OCI-LY1 (cell line): ENCODE measurements at regions not wholly inside any gene's neighbourhood (a gene's known extent, or its start where the extent isn't known, plus 50 kb on each side); places are given as distances from the start of the nearest gene placed in this dataset.

ENCODE experiments used
- H2AFZ ChIP-seq: fragments of 200-600 bp; sonication (generic), shearing (Covaris generic); 2 replicates; pipeline ENCODE4 v1.6.0; 2014; ENCODE audit warnings: antibody characterized with exemption, mild to moderate bottlenecking, low read length
- H3F3A ChIP-seq: fragments of 200-600 bp; sonication (generic), shearing (Covaris generic); 2 replicates; pipeline ENCODE4 v1.6.0; 2014; ENCODE audit warnings: mild to moderate bottlenecking, antibody characterized with exemption, low read length, moderate library complexity; ENCODE audit not compliant: insufficient read depth
- H3K27ac ChIP-seq: fragments of 200-600 bp; sonication (generic); 2 replicates; pipeline ENCODE4 v1.5.1; 2014; ENCODE audit warnings: low read length, mixed run types, mild to moderate bottlenecking, low read depth; ENCODE audit not compliant: poor library complexity, severe bottlenecking
- H3K27me3 ChIP-seq: fragments of 200-600 bp; sonication (generic); 2 replicates; pipeline ENCODE4 v1.6.0; 2014; ENCODE audit warnings: antibody characterized with exemption, mild to moderate bottlenecking, low read length, moderate library complexity; ENCODE audit not compliant: insufficient read depth
- H3K36me3 ChIP-seq: fragments of 200-600 bp; sonication (generic); 2 replicates; pipeline ENCODE4 v1.6.1; 2014; ENCODE audit warnings: mild to moderate bottlenecking, antibody characterized with exemption, low read length, moderate library complexity, mixed read lengths; ENCODE audit not compliant: insufficient read depth
- H3K4me1 ChIP-seq: fragments of 200-600 bp; sonication (generic); 2 replicates; pipeline ENCODE4 v1.5.1; 2014; ENCODE audit warnings: mild to moderate bottlenecking, low read length, moderate library complexity; ENCODE audit not compliant: insufficient read depth, severe bottlenecking
- H3K4me2 ChIP-seq: fragments of 200-600 bp; sonication (generic), shearing (Covaris generic); 2 replicates; pipeline ENCODE4 v1.6.1; 2014; ENCODE audit warnings: low read length
- H3K4me3 ChIP-seq: fragments of 200-600 bp; sonication (generic); 2 replicates; pipeline ENCODE4 v1.5.1; 2014; ENCODE audit warnings: low read length, low read depth, mild to moderate bottlenecking, mixed read lengths; ENCODE audit not compliant: poor library complexity, severe bottlenecking
- H3K79me2 ChIP-seq: fragments of 200-600 bp; shearing (Covaris generic); 2 replicates; pipeline ENCODE4 v1.6.1; 2016; ENCODE audit warnings: mixed run types, low read length, mixed read lengths; ENCODE audit not compliant: insufficient read depth
- H3K9ac ChIP-seq: fragments of 200-600 bp; sonication (generic), shearing (Covaris generic); 2 replicates; pipeline ENCODE4 v1.6.1; 2014; ENCODE audit warnings: mild to moderate bottlenecking, low read length, mixed read lengths
- H3K9me2 ChIP-seq: fragments of 200-600 bp; sonication (generic), shearing (Covaris generic); 2 replicates; pipeline ENCODE4 v1.6.1; 2014; ENCODE audit warnings: low read depth, mild to moderate bottlenecking, low read length, mixed read lengths
- H3K9me3 ChIP-seq: fragments of 200-600 bp; shearing (Covaris generic); 2 replicates; pipeline ENCODE4 v1.6.1; 2014; ENCODE audit warnings: low read length, mixed read lengths
- H4K20me1 ChIP-seq: fragments of 200-600 bp; sonication (generic), shearing (Covaris generic); 2 replicates; pipeline ENCODE4 v1.6.0; 2016; ENCODE audit warnings: mild to moderate bottlenecking, low read length; ENCODE audit not compliant: insufficient read depth
- EZH2 ChIP-seq: fragments of 200-600 bp; sonication (generic), shearing (Covaris generic); IDR thresholded peaks from 2 replicates; pipeline ENCODE4 v1.8.0; 2017; ENCODE audit warnings: borderline replicate concordance, mixed run types, mild to moderate bottlenecking, antibody characterized with exemption, low read length, moderate library complexity, mixed read lengths
- TF ChIP-seq, protein P1 (sequence below): fragments of 200-600 bp; sonication (generic), shearing (Covaris generic); IDR thresholded peaks from 2 replicates; pipeline ENCODE4 v1.5.1; 2017; ENCODE audit warnings: mild to moderate bottlenecking, antibody characterized with exemption, low read length, moderate library complexity, mixed read lengths

DNA sequence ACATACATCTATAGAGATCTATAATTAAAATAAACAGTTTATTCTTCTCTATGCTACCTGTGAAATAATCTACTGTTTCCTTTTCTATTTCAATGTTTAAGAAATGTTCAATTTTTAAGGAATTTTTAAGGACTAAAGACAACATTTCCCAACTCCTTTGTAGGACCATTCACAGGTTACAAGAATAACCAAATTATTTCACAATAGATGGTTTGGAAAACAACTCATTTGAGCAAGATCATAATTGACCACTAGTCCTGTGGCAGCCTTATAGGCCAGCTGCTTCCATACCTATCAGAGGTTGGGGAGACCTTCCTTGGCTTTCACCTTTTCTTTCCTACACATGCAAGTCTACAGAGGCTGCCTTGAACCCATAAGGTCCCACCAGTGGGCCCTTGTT is 193.7 kb downstream of the TTC39B start:
- no peaks in the 10 kb centered on the region for H3K4me1 ChIP-seq
- no peaks in the 10 kb centered on the region for H3K36me3 ChIP-seq
- no peaks in the 10 kb centered on the region for H4K20me1 ChIP-seq
- no peak overlapping the region for H3K4me3 ChIP-seq
- TF ChIP-seq EZH2, result no peak
- TF ChIP-seq, protein P1, sequence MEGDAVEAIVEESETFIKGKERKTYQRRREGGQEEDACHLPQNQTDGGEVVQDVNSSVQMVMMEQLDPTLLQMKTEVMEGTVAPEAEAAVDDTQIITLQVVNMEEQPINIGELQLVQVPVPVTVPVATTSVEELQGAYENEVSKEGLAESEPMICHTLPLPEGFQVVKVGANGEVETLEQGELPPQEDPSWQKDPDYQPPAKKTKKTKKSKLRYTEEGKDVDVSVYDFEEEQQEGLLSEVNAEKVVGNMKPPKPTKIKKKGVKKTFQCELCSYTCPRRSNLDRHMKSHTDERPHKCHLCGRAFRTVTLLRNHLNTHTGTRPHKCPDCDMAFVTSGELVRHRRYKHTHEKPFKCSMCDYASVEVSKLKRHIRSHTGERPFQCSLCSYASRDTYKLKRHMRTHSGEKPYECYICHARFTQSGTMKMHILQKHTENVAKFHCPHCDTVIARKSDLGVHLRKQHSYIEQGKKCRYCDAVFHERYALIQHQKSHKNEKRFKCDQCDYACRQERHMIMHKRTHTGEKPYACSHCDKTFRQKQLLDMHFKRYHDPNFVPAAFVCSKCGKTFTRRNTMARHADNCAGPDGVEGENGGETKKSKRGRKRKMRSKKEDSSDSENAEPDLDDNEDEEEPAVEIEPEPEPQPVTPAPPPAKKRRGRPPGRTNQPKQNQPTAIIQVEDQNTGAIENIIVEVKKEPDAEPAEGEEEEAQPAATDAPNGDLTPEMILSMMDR, result no peak
- H3K4me2 ChIP-seq, result no peak overlapping the region
- H2AFZ ChIP-seq, result no peak overlapping the region
- no peak overlapping the region for H3K9ac ChIP-seq
- no peaks in the 10 kb centered on the region for H3K9me3 ChIP-seq
- H3F3A ChIP-seq, result no peaks in the 10 kb centered on the region
- no peaks in the 10 kb centered on the region for H3K79me2 ChIP-seq
- H3K9me2 ChIP-seq, result no peaks in the 10 kb centered on the region
- no peak overlapping the region for H3K27ac ChIP-seq
- H3K27me3 ChIP-seq, result no peaks in the 10 kb centered on the region

DNA sequence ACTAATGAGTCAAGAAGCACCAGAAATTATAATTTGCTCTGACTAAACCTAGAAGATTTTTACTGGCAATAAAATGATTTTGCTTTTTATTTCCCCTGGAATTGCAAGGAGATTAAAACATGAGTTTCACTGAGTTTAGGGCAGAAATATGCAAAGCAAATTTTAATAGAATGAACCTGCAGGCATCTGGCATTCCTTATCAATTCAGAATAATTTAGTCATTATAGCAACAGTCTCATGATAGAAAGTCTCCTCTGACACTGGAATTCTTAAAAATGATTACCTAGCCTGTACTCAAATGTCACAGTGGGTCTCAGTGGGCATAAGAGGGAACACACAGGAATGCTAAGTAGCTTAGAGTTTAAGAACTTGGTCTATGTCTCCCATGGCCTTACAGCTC is 195.9 kb downstream of the TTC39B start:
- no peaks in the 10 kb centered on the region for H3K27me3 ChIP-seq
- H3K36me3 ChIP-seq, result no peaks in the 10 kb centered on the region
- H3K4me1 ChIP-seq, result no peaks in the 10 kb centered on the region
- H4K20me1 ChIP-seq, result no peaks in the 10 kb centered on the region
- H3K27ac ChIP-seq, result no peak overlapping the region
- no peak overlapping the region for H3K4me3 ChIP-seq
- H3K9ac ChIP-seq, result no peak overlapping the region
- H3K9me2 ChIP-seq, result no peaks in the 10 kb centered on the region
- H3F3A ChIP-seq, result no peaks in the 10 kb centered on the region
- H3K9me3 ChIP-seq, result no peaks in the 10 kb centered on the region
- no peak for TF ChIP-seq EZH2
- TF ChIP-seq, protein P1, result no peak
- no peaks in the 10 kb centered on the region for H3K79me2 ChIP-seq
- H2AFZ ChIP-seq, result no peak overlapping the region
- H3K4me2 ChIP-seq, result no peak overlapping the region

DNA sequence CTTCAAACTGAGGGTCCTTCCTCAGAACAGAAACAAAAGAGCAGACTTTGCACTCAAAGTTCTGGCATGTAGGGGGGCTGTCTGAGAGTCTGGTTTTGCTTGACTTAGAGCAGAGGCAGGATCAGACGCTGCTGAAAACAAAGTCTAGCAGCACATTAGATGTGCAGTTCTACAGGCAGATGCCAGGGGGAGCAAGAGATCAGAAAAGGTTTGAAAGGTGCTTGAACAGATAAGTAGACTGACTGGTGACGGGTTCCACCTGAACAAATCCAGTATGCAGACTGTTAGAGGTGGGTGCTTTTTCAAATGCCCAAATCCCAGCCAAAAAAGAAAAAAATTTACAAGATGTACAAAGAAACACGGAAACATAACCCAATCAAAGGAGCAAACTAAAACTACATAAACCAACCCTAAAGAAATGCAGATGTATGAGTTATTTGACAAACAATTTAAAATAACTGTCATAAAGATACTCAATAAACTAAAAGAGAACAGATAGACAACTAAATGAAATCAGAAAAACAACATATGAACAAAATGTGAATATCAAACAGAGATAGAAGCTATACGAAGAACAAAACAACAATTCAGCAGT is 194.7 kb upstream of the FREM1 start:
- TF ChIP-seq EZH2, result no peak
- TF ChIP-seq, protein P1, result peak; percentile 69
- Histone ChIP-seq H3K9me3 (no peaks in the 10 kb centered on the region), H3K36me3 (no peaks in the 10 kb centered on the region), H4K20me1 (no peaks in the 10 kb centered on the region), H3F3A (no peaks in the 10 kb centered on the region), H3K9ac (no peak overlapping the region), H3K9me2 (no peaks in the 10 kb centered on the region), H2AFZ (no peak overlapping the region), H3K4me2 (no peak overlapping the region), H3K4me1 (no peaks in the 10 kb centered on the region), H3K27me3 (no peaks in the 10 kb centered on the region), H3K4me3 (no peak overlapping the region), H3K27ac (no peak overlapping the region), H3K79me2 (no peaks in the 10 kb centered on the region)
